PC-9 (cell line): ENCODE measurements at regions not wholly inside any gene's neighbourhood (a gene's known extent, or its start where the extent isn't known, plus 50 kb on each side); places are given as distances from the start of the nearest gene placed in this dataset.

Source experiments
- BruUV-seq: library from RNA; stranded (reverse); fragments of 400-500 nt; replicated peaks from 2 replicates; lab custom pipeline; 2021; lab: Mats Ljungman, UMichigan
- CTCF ChIA-PET: fragments of 300-600 bp; sonication (Branson Sonifier 250); formaldehyde crosslinking; loops from one replicate; lab custom pipeline; 2022; ENCODE audit warnings: antibody characterized with exemption; lab: Charles Lee
- POLR2A ChIA-PET: fragments of 300-600 bp; sonication (Branson Sonifier 250); formaldehyde crosslinking; loops from one replicate; lab custom pipeline; 2022; ENCODE audit warnings: antibody characterized with exemption; ENCODE audit not compliant: unreplicated experiment; lab: Charles Lee
- DNase-seq, 2 experiments: peaks; one replicate each; pipeline versions ENCODE4 v3.0.0 to v3.0.0-alpha.2; 2015 to 2022; ENCODE audit warnings: mixed read lengths in 1 of 2
- H2AFZ ChIP-seq: fragments of 200-600 bp; sonication (generic); 2 replicates; pipeline ENCODE4 v1.8.1; 2017; ENCODE audit warnings: antibody characterized with exemption
- H3F3A ChIP-seq: fragments of 200-600 bp; sonication (generic); 2 replicates; pipeline ENCODE4 v1.8.1; 2017; ENCODE audit warnings: antibody characterized with exemption, mild to moderate bottlenecking, low read depth; ENCODE audit not compliant: insufficient read depth
- H3K27ac ChIP-seq: fragments of 200-600 bp; sonication (generic); 2 replicates; pipeline ENCODE4 v1.6.1; 2016; ENCODE audit warnings: mixed run types
- H3K27me3 ChIP-seq: fragments of 200-600 bp; sonication (generic); 2 replicates; pipeline ENCODE4 v1.6.1; 2016; ENCODE audit warnings: low read depth, mixed run types; ENCODE audit not compliant: insufficient read depth
- H3K36me3 ChIP-seq: fragments of 200-600 bp; sonication (generic); 2 replicates; pipeline ENCODE4 v1.6.1; 2016; ENCODE audit warnings: low read depth, mixed run types
- H3K4me1 ChIP-seq: fragments of 200-600 bp; sonication (generic); replicated peaks from 2 replicates; pipeline ENCODE4 v1.6.1; 2016; ENCODE audit warnings: mixed run types; ENCODE audit not compliant: insufficient read depth
- H3K4me2 ChIP-seq: fragments of 200-600 bp; sonication (generic); 2 replicates; pipeline ENCODE4 v1.6.1; 2017; ENCODE audit warnings: mixed run types
- H3K4me3 ChIP-seq: fragments of 200-600 bp; sonication (generic); 2 replicates; pipeline ENCODE4 v1.6.1; 2016; ENCODE audit warnings: mixed run types
- H3K79me2 ChIP-seq: fragments of 200-600 bp; sonication (generic); 2 replicates; pipeline ENCODE4 v1.6.1; 2017; ENCODE audit warnings: low read depth, mixed run types
- H3K9me2 ChIP-seq: fragments of 200-600 bp; sonication (generic); 2 replicates; pipeline ENCODE4 v1.8.1; 2017; ENCODE audit warnings: mild to moderate bottlenecking; ENCODE audit not compliant: insufficient read depth
- H3K9me3 ChIP-seq: fragments of 200-600 bp; sonication (generic); 2 replicates; pipeline ENCODE4 v1.8.1; 2016; ENCODE audit warnings: low read depth; ENCODE audit not compliant: insufficient read depth
- H4K20me1 ChIP-seq: fragments of 200-600 bp; sonication (generic); 2 replicates; pipeline ENCODE4 v1.8.1; 2017; ENCODE audit not compliant: insufficient read depth
- EZH2 ChIP-seq: fragments of 200-600 bp; sonication (generic); IDR thresholded peaks from 2 replicates; pipeline ENCODE4 v1.8.0; 2017; ENCODE audit warnings: antibody characterized with exemption, low read depth
- intact Hi-C: fragments of 100-400 bp; cut with micrococcal nuclease; formaldehyde crosslinking; loops from one replicate; pipeline ENCODE4 v1.10.0; 2022; ENCODE audit not compliant: unreplicated experiment
- TF ChIP-seq, protein P1 (sequence below): fragments of 200-600 bp; sonication (generic); conservative IDR thresholded peaks from 2 replicates; pipeline ENCODE4 v1.6.1; 2017; ENCODE audit warnings: mixed run types, antibody characterized with exemption, mild to moderate bottlenecking, moderate library complexity

DNA sequence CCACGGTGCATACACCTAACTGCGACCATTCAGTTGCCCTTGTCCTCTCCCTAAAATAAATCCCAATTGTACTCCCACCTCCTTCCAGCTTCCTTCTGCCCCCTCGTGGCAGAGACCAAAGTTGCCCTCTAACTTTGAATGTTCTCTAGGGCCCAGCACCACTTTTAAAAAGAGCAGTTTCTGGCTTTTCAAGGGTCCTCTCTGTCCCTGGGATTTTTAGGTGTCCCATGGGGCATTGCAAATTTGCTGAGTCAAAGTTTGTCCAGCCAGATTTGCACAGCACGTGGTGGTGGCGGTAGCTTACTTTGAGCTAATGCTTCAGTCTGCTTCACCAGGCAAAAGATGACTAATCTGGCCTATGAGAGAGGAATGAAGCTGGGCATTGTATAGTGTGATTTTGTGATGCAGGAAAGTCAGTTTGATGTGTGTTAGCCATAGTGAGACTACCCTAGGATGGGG lies 100.2 kb downstream of the PERP start:
- no peaks in the 10 kb centered on the region for H3K79me2 ChIP-seq
- intact Hi-C loops: loop anchor here (1.0 to 10.0 kb wide), 4 partner anchors 22 to 1358 kb away; no protein-coding TSS in a partner anchor
- H3K9me2 ChIP-seq: no peaks in the 10 kb centered on the region
- POLR2A ChIA-PET: interaction anchor here (0.5 to 0.9 kb wide), 4 partner anchors 98 to 686 kb away, joined by 4 to 9 read pairs (median 6); no protein-coding TSS in a partner anchor
- no peaks in the 10 kb centered on the region for H4K20me1 ChIP-seq
- CTCF ChIA-PET: interaction anchor here (0.6 to 1.9 kb wide), 6 partner anchors 33 to 723 kb away, joined by 3 to 15 read pairs (median 4); partner anchors contain the start of gene PERP
- H3F3A ChIP-seq: peaks cover 5% of the 10 kb centered on the region; the same call in 1 of the 2 replicates
- no peak overlapping the region for H3K27ac ChIP-seq
- H3K36me3 ChIP-seq: no peaks in the 10 kb centered on the region
- no peak overlapping the region for H3K4me2 ChIP-seq
- TF ChIP-seq, protein P1, sequence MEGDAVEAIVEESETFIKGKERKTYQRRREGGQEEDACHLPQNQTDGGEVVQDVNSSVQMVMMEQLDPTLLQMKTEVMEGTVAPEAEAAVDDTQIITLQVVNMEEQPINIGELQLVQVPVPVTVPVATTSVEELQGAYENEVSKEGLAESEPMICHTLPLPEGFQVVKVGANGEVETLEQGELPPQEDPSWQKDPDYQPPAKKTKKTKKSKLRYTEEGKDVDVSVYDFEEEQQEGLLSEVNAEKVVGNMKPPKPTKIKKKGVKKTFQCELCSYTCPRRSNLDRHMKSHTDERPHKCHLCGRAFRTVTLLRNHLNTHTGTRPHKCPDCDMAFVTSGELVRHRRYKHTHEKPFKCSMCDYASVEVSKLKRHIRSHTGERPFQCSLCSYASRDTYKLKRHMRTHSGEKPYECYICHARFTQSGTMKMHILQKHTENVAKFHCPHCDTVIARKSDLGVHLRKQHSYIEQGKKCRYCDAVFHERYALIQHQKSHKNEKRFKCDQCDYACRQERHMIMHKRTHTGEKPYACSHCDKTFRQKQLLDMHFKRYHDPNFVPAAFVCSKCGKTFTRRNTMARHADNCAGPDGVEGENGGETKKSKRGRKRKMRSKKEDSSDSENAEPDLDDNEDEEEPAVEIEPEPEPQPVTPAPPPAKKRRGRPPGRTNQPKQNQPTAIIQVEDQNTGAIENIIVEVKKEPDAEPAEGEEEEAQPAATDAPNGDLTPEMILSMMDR: peak; percentile 92
- no peak for TF ChIP-seq EZH2
- H3K9me3 ChIP-seq: no peaks in the 10 kb centered on the region
- DNase-seq: peak; percentile 38 to 45
- no peak overlapping the region for H2AFZ ChIP-seq
- BruUV-seq: no TSS peak
- no peak overlapping the region for H3K4me3 ChIP-seq
- peaks cover 16% of the 10 kb centered on the region for H3K4me1 ChIP-seq
- no peaks in the 10 kb centered on the region for H3K27me3 ChIP-seq

DNA sequence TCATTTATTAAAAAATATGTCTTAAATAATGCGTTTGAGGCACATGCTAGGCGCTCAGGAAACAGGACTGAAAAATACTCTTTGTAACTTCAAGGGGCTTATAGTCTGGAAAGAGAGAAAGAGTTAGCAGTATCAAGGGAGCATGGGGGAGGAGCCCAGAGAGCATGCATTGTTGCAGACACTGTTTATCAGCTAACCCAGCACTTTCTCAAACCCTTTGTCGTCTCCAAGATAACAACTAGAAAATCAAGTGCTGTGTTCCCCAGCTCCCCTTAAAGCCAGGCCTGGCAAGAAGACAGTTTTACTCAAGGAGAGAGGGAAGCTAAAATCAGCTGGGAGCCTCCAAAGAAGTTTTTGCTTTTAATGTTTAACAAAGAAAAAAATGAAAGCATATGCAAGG lies 98.4 kb downstream of the PERP start:
- Histone ChIP-seq H3K79me2 (no peaks in the 10 kb centered on the region), H3K9me3 (no peaks in the 10 kb centered on the region), H4K20me1 (no peaks in the 10 kb centered on the region), H3K36me3 (no peaks in the 10 kb centered on the region), H3F3A (no peaks in the 10 kb centered on the region), H3K27ac (no peak overlapping the region), H3K4me3 (no peak overlapping the region), H3K4me1 (peaks cover 14% of the 10 kb centered on the region), H3K9me2 (no peaks in the 10 kb centered on the region), H2AFZ (no peak overlapping the region), H3K27me3 (no peaks in the 10 kb centered on the region), H3K4me2 (no peak overlapping the region)
- BruUV-seq: no TSS peak
- TF ChIP-seq, protein P1: no peak
- TF ChIP-seq EZH2: no peak
- no peak for DNase-seq
- ChIA-PET CTCF (no interaction called here), POLR2A (no interaction called here)
- intact Hi-C loops: loop anchor here (10.0 kb wide), 2 partner anchors 934 to 1356 kb away; no protein-coding TSS in a partner anchor

DNA sequence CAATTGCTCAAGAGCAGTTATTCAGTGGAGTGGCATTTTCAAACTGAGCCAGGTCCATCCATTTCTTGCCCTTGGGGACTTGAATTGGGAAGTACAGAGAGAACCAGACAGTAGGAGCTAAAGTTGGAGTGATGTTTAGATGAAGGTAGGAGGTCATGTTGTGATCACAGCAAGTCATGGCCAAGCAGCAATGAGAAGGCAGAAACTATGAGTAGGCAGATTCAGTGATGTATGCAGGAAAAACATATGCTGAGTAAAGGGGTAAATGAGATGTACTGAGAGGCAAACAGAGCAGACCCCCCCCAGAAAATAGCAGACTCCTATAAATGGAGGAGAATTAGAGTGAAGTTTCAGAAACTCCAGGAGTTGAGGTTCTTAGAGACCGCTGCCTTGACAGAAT lies 95.8 kb downstream of the PERP start:
- Histone ChIP-seq H3K27me3 (no peaks in the 10 kb centered on the region), H3K27ac (no peak overlapping the region), H2AFZ (no peak overlapping the region), H3K9me3 (no peaks in the 10 kb centered on the region), H3K36me3 (peaks cover 3% of the 10 kb centered on the region; the same call in 1 of the 2 replicates), H3K9me2 (no peaks in the 10 kb centered on the region; the same call in 1 of the 2 replicates), H3K79me2 (no peaks in the 10 kb centered on the region), H3K4me1 (peaks cover 7% of the 10 kb centered on the region; the same call in 1 of the 2 replicates), H3F3A (no peaks in the 10 kb centered on the region), H3K4me3 (no peak overlapping the region), H4K20me1 (no peaks in the 10 kb centered on the region), H3K4me2 (no peak overlapping the region)
- ChIA-PET POLR2A (no interaction called here), CTCF (interaction anchor here (0.6 kb wide), 1 partner anchor 72 kb away, joined by 4 read pairs; no protein-coding TSS in a partner anchor)
- intact Hi-C loops: no loop called here
- no peak for DNase-seq
- TF ChIP-seq EZH2: no peak
- TF ChIP-seq, protein P1: no peak
- BruUV-seq: no TSS peak
